ENCODE measurements at regions not wholly inside any gene's neighbourhood (a gene's known extent, or its start where the extent isn't known, plus 50 kb on each side); places are given as distances from the start of the nearest gene placed in this dataset.

DNA sequence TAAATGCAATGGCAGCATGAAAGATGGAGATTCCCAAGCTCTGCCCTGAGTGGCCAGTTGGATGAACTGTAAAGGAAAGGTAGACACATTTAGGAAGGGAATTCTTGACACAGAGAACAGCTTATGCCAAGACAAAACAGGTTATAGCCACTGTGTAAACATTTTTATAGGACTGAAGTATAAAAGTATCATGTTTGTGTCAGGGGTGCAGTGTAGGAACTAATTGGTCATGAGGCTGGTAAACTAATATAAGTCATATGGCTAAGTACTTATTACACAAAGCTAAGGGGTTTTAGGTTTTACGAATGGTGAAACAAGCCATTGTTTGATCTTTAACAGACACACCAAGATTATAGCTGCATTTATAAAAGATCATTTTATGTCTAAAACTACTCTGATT is 207.7 kb upstream of the SLC16A7 start:
- no peak for TF ChIP-seq CTCF (IDR thresholded peaks at IDR 0.05)

GRCh38 chr12:59386236-59386635 is 209.6 kb upstream of the SLC16A7 start:
- no peak for TF ChIP-seq CTCF (IDR thresholded peaks at IDR 0.05)
- H3K36me3 ChIP-seq (ENCODE audit: low read depth): no peaks in the 10 kb centered on the region
- no peak for DNase-seq
- H3K4me1 ChIP-seq (ENCODE audit: low read depth): peaks cover 2% of the 10 kb centered on the region
- ATAC-seq: no peak
- intact Hi-C loops (cut with DNase I, micrococcal nuclease): no loop called here
- no peaks in the 10 kb centered on the region for H3K9me3 ChIP-seq
- no peak overlapping the region for H3K4me3 ChIP-seq

More for the DNA sequence above, 207.7 kb upstream of the SLC16A7 start:
- Histone ChIP-seq H3K36me3 (ENCODE audit: low read depth) (no peaks in the 10 kb centered on the region), H3K4me3 (no peak overlapping the region), H3K4me1 (ENCODE audit: low read depth) (peaks cover 2% of the 10 kb centered on the region), H3K9me3 (no peaks in the 10 kb centered on the region)
- no peak for DNase-seq
- intact Hi-C loops (cut with DNase I, micrococcal nuclease): no loop called here
- ATAC-seq: peak; percentile 61

- DNase-seq (no peak), ATAC-seq (no peak)
- Histone ChIP-seq H3K9me3 (no peaks in the 10 kb centered on the region), H3K4me1 (ENCODE audit: low read depth) (peaks cover 2% of the 10 kb centered on the region), H3K4me3 (no peak overlapping the region), H3K36me3 (ENCODE audit: low read depth) (no peaks in the 10 kb centered on the region)
- no peak for TF ChIP-seq CTCF (IDR thresholded peaks at IDR 0.05)
- intact Hi-C loops (cut with DNase I, micrococcal nuclease): no loop called here
Observed at GRCh38 chr12:59383079-59383822, 212.6 kb upstream of the SLC16A7 start.

DNA sequence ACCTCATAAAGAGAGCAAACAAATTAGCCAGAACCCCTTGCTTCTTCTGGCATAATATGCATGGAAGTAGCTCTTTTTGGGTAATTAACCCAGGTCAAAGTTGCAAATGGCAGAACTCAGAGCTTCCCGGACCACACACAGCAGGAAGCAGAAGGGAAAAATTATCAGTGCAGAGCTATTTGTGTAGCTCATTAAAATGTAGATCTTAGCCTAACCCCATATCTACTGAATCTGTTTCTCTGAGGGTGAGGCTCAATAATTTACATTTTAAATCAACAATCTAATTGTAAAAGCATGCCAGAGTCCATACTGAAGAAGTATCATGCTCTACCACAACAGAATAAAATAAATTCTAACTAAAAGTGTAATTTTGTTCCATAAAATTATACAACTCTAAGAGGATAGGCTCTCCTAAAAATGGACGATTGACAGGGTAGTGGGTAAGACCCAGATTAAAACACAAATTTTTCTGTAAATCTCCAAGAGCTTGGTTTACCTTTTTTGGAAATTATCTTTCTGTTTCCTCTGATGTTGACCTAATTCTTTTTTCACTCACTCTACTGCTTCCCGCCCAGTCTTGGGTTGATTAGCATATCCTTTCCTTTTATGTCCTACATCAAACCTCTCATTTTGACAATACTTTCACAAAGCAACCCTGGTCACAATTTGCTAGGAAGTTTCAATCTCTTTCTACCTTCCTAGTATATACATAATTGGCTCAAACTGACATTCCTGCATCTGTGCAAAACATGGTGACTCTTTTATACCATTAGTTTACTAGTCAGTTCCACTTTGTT is 213.3 kb upstream of the SLC16A7 start:
- no peak for DNase-seq
- intact Hi-C loops (cut with DNase I, micrococcal nuclease): no loop called here
- no peak for TF ChIP-seq CTCF (IDR thresholded peaks at IDR 0.05)
- peak; percentile 31 for ATAC-seq
- Histone ChIP-seq H3K9me3 (no peaks in the 10 kb centered on the region), H3K4me3 (no peak overlapping the region), H3K4me1 (ENCODE audit: low read depth) (no peaks in the 10 kb centered on the region), H3K36me3 (ENCODE audit: low read depth) (no peaks in the 10 kb centered on the region)

- no peaks in the 10 kb centered on the region for H3K4me1 ChIP-seq (ENCODE audit: low read depth)
- TF ChIP-seq CTCF (IDR thresholded peaks at IDR 0.05): no peak
Observed at GRCh38 chr12:59381106-59381505, 214.7 kb upstream of the SLC16A7 start.

More at GRCh38 chr12:59381106-59381505, 214.7 kb upstream of the SLC16A7 start:
- no peak for DNase-seq
- no peak for ATAC-seq
- Histone ChIP-seq H3K36me3 (ENCODE audit: low read depth) (no peaks in the 10 kb centered on the region), H3K4me3 (no peak overlapping the region), H3K9me3 (no peaks in the 10 kb centered on the region)
- intact Hi-C loops (cut with DNase I, micrococcal nuclease): no loop called here
